HG03342 (cell line): ENCODE measurements at regions not wholly inside any gene's neighbourhood (a gene's known extent, or its start where the extent isn't known, plus 50 kb on each side); places are given as distances from the start of the nearest gene placed in this dataset.

Experiments
- ATAC-seq: cut with Tn5 transposase; IDR thresholded peaks from one replicate; pipeline ENCODE4 v1.9.1; 2021; ENCODE audit warnings: mild to moderate bottlenecking, moderate library complexity; ENCODE audit not compliant: unreplicated experiment

- no peak for ATAC-seq
Observed at GRCh38 chr9:13719981-13720676, 440.6 kb upstream of the MPDZ start.

GRCh38 chr9:13719446-13719845 is 440.0 kb upstream of the MPDZ start:
- no peak for ATAC-seq

- no peak for ATAC-seq
Observed at GRCh38 chr9:13718539-13718938, 439.0 kb upstream of the MPDZ start.

GRCh38 chr9:13718086-13718485 is 438.6 kb upstream of the MPDZ start:
- ATAC-seq, result no peak

GRCh38 chr9:13717322-13718054 is 438.0 kb upstream of the MPDZ start:
- ATAC-seq, result no peak

GRCh38 chr9:13716601-13717321 is 437.3 kb upstream of the MPDZ start:
- no peak for ATAC-seq

- no peak for ATAC-seq
Observed at GRCh38 chr9:13716090-13716489, 436.6 kb upstream of the MPDZ start.

- no peak for ATAC-seq
Observed at GRCh38 chr9:13715430-13715829, 435.9 kb upstream of the MPDZ start.

- no peak for ATAC-seq
Observed at GRCh38 chr9:13707612-13708576, 428.4 kb upstream of the MPDZ start.

GRCh38 chr9:13705918-13706317 is 426.4 kb upstream of the MPDZ start:
- ATAC-seq, result no peak

- ATAC-seq, result no peak
Observed at GRCh38 chr9:13705373-13705772, 425.9 kb upstream of the MPDZ start.

- no peak for ATAC-seq
Observed at GRCh38 chr9:13690595-13690994, 411.1 kb upstream of the MPDZ start.

- ATAC-seq, result no peak
Observed at GRCh38 chr9:13689925-13690324, 410.4 kb upstream of the MPDZ start.

- ATAC-seq, result no peak
Observed at GRCh38 chr9:13688990-13689600, 409.6 kb upstream of the MPDZ start.

- ATAC-seq, result no peak
Observed at GRCh38 chr9:13688223-13688989, 408.9 kb upstream of the MPDZ start.

- no peak for ATAC-seq
Observed at GRCh38 chr9:13684656-13685055, 405.2 kb upstream of the MPDZ start.

- ATAC-seq, result no peak
Observed at GRCh38 chr9:13677801-13678200, 398.3 kb upstream of the MPDZ start.

GRCh38 chr9:13675638-13676000 is 396.1 kb upstream of the MPDZ start:
- no peak for ATAC-seq

GRCh38 chr9:13674926-13675637 is 395.6 kb upstream of the MPDZ start:
- ATAC-seq, result no peak
